ENCODE measurements at regions not wholly inside any gene's neighbourhood (a gene's known extent, or its start where the extent isn't known, plus 50 kb on each side); places are given as distances from the start of the nearest gene placed in this dataset.

DNA sequence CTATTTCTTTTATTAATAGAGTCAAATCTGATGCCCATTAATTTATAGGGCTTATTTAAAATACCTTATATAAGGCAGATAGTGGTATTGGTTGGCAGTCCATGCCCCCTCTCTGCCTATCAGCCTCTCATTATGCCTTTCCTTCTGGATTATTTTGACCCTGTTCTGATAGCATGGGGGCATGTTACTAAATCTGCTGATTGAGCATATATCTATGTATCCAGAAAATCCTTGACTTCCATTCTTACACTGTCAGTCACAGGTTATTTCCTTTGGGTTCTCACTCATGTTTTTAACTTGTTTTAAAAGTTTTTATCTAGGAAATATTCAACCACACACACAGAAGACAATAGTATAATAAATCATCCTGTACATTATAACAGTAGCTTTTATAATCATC lies 1184.9 kb downstream of the HACE1 start:
- TF ChIP-seq, protein P1, sequence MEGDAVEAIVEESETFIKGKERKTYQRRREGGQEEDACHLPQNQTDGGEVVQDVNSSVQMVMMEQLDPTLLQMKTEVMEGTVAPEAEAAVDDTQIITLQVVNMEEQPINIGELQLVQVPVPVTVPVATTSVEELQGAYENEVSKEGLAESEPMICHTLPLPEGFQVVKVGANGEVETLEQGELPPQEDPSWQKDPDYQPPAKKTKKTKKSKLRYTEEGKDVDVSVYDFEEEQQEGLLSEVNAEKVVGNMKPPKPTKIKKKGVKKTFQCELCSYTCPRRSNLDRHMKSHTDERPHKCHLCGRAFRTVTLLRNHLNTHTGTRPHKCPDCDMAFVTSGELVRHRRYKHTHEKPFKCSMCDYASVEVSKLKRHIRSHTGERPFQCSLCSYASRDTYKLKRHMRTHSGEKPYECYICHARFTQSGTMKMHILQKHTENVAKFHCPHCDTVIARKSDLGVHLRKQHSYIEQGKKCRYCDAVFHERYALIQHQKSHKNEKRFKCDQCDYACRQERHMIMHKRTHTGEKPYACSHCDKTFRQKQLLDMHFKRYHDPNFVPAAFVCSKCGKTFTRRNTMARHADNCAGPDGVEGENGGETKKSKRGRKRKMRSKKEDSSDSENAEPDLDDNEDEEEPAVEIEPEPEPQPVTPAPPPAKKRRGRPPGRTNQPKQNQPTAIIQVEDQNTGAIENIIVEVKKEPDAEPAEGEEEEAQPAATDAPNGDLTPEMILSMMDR (IDR thresholded peaks at IDR 0.05; ENCODE audit: insufficient read depth, low read length, poor library complexity, severe bottlenecking): no peak
- no peak for TF ChIP-seq EZH2phosphoT487 (conservative IDR thresholded peaks at IDR 0.05; ENCODE audit: low read length)
